Urothelium cell line (cell line): ENCODE measurements at regions not wholly inside any gene's neighbourhood (a gene's known extent, or its start where the extent isn't known, plus 50 kb on each side); places are given as distances from the start of the nearest gene placed in this dataset.

Experiments
- DNase-seq: peaks from one replicate; pipeline ENCODE4 v3.0.0; 2011; ENCODE audit warnings: low spot score, mixed read lengths
- FAIRE-seq: peaks from 2 replicates; lab custom pipeline; 2011; peaks lifted over from hg19 to GRCh38; lab: Jason Lieb, UNC

DNA sequence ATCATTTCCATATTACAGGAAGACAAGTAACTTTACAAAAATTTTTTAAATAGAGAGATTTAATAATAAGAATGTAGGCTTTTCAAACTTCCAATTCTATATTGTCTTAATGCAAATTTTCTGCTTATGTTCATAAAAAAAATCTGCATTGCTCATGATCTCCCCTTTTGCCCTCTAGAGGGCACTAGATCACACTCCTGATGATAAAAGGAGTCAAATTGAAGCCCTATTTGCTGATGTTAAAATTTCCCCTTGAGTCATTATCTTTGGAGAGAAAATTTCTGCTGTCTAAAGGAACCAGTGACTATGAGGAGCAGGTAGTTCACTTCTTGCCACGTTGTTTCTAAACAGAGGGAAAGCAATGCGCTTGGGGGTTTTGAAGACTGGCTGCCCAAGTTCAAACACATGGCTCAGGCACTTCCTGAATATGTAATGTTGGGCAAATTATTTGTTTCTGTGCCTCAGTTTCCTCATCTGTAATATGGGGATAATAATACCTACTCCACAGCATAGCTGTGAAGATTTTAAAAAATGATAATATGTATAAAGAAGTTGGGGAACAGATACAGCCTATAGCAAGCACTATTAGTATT is 874.2 kb downstream of the TFAP2A start:
- peak; percentile 30 for DNase-seq
- FAIRE-seq: no peak

DNA sequence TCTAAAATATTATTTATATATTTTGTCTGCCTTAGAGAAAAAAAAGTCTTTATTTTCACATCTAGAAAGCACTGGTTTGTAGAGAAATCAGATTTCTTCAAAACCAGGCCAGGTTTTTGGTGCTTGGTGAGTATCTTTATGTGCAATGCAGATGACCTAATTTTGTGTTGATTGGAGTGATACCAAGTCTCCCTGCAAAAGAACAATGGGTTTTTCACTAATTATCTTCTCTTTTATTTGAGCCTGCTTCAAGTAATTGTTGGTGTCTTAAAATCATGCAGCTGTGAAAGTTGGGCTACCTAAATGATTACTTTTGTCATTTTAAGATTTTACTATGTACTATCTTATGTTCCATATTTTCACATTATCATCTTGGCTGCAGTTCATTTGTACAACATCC is 874.7 kb downstream of the TFAP2A start:
- FAIRE-seq: no peak
- DNase-seq: no peak

DNA sequence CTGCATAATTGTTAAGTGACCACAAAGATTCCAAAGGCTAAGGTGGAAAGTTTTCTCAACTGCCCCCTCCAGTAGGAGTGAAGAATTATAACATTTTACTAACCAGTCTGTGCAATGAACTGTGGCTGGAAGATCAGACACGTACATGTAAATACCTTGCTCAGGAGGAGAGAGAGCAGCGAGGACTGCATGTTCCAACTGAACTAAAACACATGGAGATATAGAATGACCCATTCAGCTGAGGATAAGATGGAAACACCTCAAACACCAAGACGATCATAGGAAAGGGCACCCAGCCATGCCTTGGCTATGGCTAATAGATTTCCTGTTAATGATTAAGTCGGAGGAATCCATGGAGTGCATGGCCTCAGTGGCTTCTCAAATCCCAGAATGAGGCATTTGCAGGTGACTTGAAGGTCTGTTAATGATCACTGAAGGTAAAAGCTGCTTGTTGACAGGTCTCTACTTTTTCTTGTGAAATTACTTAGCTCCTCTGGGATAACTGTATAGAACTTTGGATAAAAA is 875.6 kb downstream of the TFAP2A start:
- no peak for DNase-seq
- no peak for FAIRE-seq

DNA sequence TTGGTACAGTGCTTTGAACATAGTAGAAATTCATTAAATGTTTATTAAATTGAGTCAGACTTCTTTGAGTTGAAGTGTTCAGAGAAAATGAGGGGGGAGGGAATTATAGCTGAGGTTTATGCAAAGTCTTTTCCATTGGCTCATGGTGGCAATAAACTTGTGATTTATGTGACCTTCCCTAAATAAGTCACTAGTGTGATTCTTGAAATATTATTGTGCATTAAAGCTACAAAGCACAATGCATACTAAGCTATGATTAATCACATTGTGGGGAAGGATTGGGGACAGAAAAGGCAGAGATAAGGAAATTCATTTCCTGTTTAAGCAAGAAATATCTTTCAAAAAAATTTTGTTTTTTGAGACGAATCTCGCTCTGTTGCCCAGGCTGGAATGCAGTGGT is 877.5 kb downstream of the TFAP2A start:
- FAIRE-seq (no peak), DNase-seq (peak; percentile 16)

DNA sequence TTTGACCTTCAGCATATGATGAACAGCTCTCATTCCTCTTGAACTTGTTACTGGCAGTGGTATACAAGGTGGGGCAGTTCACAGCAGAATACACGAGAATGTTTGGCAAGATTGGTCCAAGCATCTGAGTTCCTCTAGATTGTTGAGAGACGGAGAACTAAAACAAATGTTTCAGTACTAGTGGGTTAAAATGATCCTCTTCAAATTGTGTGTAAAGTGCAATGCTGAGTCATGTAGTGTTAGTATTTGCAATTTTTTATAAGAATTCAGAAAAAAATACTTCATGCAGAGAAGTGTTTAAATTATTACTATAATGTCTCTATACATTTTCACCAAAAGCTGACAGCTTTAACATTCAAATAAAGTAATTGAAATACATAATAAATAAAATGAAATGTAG is 879.8 kb downstream of the TFAP2A start:
- no peak for FAIRE-seq
- no peak for DNase-seq

DNA sequence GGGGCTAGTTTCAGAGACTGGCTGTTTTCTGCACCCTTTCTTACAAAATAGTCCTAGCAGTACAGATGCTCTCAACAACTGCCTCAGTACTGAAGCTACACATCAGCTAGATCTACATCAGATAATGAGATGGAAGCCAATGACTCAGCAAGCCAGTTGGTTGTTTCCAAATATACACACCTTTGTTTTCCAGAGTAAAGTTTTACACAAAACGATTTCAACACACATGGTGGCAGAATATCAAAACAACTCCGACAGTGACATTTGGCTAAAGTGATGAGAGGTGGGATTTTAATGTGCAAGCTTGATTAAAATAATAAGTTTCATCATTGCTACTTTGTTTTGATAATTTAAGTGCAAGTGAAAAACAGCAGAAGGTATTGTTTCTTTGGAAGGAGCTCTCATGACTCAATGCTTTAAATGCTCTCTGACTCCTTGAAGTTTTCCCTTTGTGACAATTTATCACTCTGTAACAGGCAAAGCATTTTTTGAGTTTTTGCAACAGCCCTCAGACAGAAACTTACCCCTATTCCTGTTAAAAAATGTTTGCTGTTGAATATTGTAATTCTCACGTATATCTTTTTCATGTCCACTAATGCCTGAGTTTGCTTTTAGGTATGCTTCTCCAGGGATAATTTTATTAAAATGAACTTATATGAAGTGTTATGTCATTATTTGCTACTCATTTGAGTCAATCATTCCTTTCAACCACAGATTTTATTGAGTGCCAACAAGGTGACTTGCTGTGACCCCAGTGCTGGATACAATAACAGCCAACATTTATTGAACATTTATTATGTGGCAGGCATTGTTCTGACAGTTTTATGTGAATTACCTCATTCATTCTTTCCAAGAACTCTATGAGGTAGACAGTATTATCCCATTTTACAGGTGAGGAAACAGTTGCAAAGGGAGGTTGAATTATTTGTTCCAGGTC is 882.0 kb downstream of the TFAP2A start:
- DNase-seq (peak; percentile 19), FAIRE-seq (no peak)

DNA sequence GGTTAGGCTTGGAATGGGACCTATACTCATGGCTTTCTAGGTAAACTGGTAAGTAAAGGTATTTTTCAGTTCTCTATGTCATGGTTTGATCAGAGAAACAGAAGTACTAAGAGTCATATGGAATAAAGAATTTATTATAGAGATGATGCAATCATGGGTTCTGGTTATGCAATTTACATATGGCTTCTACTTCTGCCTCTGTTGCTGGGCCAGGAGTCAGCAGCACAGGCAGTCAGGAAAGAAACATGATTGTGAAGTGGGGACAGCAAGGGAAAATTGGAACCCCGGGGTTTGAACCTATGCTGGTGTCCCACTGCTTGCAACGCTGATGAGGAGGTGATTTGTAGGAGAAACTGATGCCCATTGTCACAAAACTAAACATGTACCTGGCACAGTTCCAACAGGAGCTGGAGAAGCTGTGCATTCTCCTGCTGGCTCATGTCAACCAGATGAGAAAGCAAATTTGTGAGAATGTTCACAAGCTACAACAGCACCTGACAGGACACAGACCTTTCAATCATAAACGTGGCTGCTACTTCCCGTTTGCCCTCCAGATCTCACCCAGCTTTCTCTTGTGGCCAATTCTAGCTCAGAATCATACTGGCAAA is 887.1 kb downstream of the TFAP2A start:
- no peak for DNase-seq
- FAIRE-seq: no peak

DNA sequence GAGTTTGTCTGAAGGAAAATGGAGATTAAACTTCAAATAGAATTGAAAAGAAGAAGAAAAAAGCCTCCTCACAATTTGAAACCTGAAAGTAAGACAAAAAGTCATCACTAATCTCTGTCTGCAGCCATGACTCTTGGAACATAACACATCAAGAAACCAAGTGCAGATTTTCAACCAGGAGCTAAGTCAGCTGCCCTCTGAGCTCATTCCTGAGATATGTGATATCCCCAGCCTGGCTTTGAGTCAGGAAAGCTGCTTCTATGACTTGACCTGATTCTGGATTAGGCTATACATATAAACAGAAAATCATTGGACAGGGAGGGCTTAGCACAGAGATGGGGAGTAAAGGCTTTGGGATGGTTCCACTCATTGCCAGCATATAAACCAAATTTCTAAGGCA is 891.4 kb downstream of the TFAP2A start:
- DNase-seq: peak; percentile 66
- no peak for FAIRE-seq

DNA sequence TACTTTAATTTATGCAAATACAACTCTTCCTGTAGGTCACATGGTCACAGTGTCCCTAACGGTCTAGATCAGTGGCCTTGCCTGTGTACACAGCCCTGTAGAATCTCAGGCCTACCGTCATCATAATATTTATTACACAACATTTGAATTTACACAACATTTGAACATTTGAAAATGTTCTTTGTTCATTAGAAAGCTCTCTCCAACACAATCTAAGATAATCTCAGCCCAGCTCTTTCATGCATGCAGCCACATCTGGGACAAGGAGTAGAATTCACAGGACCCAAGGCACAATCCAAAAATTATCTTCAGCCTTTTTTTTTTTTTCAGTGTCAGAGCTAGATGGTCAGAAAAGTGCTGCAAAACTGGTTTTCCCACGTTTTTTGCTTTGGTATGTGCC is 892.8 kb downstream of the TFAP2A start:
- DNase-seq (no peak), FAIRE-seq (no peak)

DNA sequence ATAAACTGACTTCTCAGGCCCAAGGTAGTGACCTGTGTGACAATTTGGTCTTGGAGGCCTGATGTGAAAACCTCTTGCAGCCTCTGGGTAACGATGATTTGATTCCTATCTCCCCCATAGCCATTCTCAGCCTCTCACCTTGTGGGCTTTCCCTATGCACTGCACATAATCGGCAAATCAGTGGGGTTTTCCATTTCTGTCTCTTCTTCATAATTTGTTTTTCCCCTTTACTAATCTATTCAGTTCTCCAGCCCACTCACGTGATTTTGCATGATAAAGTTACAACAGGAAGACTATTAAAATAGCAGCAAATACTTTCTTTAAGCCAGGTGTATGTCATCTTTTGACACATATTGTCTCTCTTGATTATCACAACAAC is 893.7 kb downstream of the TFAP2A start:
- FAIRE-seq (no peak), DNase-seq (no peak)

DNA sequence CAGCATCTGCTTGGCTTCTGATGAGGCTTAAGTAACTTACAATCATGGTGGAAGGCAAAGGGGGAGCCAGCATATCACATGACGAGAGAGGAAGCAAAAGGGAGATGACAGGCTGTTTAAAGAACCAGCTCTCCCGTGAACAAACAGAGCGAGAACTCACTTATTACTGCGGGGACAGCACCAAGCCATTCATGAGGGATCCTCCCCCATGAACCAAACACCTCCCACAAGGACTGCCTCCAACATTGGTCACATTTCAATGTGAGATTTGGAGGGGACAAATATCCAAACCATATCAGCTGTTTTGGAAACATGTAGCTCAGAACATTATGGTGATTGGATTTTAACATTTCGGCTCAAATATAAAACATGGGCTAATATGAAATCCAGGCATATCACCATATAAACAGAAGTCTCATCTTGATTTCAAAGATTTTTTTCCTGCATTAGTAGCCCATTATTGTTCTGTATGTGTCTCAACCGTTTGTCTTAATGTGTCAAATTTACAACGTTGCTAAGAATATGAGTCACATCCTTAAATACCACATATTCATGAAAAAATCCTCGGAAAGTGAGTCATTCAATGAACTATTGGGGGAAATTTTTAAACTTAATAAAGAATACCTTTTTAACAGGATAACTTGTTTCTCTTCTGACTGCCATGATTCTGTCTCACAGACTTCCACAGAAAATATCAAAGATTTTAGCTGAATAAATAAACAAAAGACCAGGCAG is 894.3 kb downstream of the TFAP2A start:
- FAIRE-seq (peak; percentile 56), DNase-seq (peak; percentile 27)

DNA sequence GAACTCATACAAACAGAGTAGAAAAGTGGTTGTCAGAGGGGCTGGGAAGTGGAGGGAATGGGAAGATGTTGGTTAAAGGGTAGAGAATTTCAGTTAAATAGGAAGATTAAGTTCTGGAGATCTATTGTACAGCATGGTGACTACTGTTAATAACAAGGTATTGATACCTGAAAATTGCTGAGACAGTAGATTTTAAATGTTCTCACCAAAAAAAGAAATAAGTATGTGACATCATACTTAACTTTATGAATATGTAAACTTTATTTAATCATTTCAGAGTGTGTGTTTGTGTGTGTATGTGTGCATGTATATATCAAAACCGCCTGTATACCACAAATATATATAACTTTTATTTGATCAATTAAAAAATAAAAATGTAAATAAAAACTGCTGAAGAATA is 896.4 kb downstream of the TFAP2A start:
- DNase-seq: no peak

DNA sequence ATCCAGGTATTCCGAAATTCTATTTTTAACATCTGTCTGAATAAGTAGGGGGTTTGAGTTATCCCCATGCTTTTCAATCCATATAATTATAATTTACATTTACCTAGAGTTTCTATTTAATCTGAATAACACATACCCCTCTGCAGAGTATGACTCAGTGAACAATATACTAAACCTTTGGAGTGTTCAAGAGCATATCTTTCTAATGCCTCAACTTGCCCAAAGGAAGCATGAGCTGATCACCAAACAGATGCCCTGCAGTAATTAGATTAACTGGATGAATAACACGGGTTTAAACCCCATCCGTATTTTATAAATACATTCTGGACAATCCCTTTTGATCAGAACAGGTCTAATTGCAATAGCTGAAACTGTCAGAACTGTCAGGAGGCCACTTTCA is 897.1 kb downstream of the TFAP2A start:
- DNase-seq: no peak
- no peak for FAIRE-seq

More for the DNA sequence above, 896.4 kb downstream of the TFAP2A start:
- FAIRE-seq: no peak

DNA sequence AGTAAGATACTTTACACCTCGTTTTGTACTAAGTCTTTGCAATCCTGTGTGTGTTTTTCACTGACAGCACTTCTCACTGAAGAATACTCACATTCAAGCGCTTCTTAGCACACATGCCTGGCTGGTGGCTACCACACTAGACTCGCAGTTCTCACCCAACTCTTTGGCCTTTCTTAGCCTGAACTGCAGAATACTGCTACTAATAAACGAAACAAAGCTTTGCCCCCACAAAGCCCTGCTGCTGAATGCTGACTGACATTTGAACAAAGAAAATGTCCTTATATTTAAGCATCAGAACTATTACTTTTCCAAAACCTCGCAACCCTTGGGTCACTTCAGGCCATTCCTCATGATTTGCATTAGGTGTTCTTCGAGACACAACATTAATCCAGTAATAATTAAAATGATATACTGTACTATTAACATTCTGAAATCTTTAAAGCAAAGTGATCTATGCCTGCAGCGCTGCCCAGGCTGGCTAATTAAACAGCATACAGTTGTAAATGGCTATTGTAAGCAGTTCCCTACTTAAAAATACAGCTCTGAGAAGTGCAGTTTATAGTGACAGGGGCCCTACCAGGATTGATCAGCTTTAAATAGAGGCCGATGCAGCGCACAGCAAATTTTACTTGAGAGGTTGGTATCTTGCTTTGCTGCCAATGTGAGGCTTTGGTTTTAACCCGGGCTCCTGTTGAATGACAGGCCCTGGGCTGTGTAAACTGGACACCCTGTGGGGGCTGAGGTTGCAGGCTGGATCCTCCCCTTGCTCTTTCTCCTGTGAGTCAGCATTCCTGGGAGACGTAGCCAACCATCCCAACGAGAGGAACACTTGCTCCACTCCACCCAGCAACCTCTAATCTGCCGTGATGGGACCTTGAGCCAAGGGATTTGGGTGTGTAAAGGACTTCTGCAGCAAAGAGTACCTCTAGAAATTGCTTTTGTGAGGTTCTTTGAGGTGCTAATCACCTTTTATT is 899.0 kb downstream of the TFAP2A start:
- peak; percentile 5 for FAIRE-seq
- peak; percentile 73 for DNase-seq

DNA sequence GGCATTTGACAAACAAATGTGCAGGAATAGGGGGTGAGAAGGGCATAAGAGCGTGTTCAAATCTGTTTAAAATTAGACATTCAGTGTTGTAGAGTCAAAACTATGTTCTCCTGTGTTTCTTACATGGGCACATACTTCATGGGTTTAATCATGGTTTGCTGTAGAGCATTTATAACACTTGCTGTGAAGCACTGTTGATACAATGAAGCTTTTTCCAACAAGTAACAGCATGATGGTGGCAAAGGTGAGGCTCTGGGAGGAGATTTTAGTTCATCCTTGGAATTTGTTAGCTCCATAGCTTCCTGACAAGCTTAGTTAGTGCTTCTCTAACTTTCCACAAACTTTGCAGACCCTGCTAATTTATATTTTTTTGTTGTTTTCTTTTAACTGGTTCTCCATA is 900.7 kb downstream of the TFAP2A start:
- DNase-seq: no peak
- FAIRE-seq: no peak

DNA sequence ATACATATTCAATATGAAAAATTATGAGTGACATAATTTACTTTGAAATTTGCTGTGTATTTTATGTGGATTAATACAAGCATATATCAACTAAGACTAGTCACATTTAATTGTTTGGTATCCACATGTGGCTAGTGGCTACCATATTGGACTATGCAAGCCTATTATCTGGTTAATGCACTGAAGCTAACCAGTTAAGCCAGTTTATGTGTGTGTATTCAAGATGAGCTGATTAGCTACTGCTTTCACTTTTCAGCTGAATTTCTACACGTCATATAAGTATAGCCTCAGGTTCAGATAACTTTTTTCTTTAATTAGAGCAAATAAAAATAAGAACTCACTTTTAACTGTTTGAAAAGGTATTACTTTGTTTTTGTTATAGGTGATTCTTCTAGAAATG is 903.7 kb downstream of the TFAP2A start:
- FAIRE-seq (no peak), DNase-seq (no peak)

DNA sequence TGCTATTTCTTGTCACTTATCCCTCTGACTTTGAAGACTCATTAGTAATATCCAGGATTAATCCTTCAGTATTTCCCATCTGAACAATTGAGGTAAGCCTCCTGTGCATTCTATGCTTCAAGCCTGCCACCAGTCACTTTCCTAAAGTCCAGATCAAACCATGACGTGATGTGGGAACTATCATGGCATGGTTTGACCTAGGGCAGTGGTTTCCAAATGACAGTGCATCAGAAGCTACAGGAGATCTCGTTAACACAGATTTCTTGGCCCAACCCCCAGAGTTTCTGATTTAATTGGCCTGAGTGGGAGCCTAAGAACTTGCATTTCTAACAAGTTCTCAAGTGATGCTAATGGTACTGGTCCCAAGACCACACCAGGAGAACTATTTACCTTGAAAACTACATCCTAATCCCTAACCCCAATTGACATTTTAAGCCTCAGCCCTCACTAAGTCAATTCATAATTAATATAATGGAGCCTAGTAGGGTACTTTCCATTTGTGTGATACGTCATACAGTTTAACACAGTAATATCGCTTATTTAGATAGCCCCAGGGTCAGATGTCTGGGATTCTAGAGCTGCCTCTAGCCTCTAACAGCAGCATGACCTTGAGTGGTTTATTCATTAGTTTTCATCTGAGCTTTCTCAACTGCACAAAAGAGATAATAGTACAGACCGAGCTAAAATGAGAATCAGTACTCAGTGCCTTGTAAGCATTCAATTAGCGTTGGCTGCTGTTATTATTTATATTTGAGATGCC is 907.6 kb downstream of the TFAP2A start:
- FAIRE-seq (no peak), DNase-seq (no peak)

DNA sequence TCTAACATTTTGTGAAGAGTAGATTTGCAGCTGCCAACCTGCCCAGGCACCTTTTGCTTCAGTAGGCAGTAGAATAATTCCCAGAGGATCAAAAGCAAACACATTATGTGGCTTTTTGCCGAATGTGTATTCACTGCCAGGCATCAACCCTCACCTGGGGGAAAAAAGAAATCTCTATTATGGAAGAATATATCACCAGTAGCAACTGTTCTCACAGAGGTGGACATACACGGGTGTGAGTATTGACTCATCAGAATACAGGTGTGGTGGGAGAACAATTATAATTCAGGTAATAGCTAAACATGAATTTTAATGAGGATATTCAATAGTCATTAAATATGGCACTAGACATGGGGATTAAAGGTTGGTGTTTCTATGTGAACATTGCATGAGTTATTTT is 910.7 kb downstream of the TFAP2A start:
- FAIRE-seq: no peak
- no peak for DNase-seq

DNA sequence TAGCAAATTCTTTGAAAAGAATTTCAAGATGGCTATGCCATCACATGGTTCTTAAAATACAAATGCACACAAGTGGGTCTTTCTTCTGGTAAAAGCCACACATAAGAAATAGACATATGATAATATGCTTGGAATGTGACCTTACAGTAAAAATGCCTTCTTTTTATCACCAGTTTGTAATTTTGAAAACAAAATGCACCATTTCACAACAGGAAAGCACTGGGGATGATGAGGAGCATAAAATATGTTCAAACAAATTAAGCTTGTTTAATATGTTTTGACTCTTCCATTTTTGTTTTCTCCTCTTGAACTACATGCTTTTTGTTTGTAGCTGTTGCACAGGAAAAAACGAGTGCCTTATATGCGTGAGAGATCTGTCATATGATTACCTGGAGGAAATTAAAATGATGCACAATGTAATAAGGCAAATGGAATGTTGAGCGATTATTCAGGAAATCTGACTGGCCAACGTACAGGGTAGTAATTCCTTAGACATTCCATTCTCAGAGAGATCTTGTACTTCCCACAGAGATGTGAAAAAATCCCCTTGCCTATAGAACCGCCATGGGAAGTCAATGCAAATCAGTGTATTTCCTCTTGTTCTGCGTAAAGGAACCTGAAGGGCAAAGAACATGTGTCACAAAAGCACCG is 911.6 kb downstream of the TFAP2A start:
- no peak for FAIRE-seq

More for the DNA sequence above, 911.6 kb downstream of the TFAP2A start:
- DNase-seq: peak; percentile 22
